ENCODE measurements at regions not wholly inside any gene's neighbourhood (a gene's known extent, or its start where the extent isn't known, plus 50 kb on each side); places are given as distances from the start of the nearest gene placed in this dataset.

DNA sequence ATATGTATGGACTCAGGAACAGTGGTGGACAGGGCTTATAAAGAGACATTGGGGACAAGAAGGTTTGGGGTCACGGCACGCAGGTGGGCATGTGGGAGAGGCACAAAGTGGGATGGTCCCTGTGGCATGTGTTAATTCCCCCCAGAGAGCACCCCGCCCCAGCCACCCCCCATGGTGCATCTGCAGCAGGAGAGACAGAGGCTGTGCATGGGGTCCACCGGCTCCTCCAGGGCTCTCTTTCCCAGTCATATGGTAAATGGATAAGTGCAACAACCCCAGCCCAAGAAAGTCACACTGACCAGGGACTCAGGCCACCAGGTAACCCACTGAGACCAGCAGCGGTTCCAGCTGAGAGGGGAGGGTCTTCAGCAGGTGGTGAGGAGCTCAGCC, 242.1 kb downstream of the BCL11B start:
- CTCF ChIA-PET, result interaction anchor here (0.6 to 1.4 kb wide), 3 partner anchors 17 to 1052 kb away, joined by 3 to 4 read pairs (median 3); no protein-coding TSS in a partner anchor
- H3K9me3 ChIP-seq (ENCODE audit: control insufficient read depth, insufficient read depth, low read depth, low read length), result no peaks in the 10 kb centered on the region; the same call in 1 of the 2 replicates

DNA sequence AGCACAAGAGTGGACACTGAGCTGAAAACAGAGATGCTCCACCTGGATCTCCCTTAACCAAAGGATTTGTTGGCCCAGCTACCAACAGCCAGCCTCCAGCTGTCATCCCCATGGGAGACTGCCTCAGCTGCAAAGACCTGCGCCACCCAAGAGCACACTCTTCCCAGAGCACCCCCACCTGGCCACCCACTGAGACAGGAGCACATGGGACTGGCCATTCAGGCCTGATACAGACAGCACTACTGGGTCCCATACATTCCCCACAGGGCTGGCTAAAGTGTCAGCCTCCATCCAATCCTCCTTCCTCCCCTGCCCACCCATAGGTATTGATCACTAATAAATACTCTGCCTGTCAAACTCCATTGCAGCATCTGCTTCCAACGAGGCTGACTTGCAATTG, 241.5 kb downstream of the BCL11B start:
- no peak overlapping the region for H3K4me3 ChIP-seq (ENCODE audit: low read depth, low read length)
- no peaks in the 10 kb centered on the region; the same call in 1 of the 2 replicates for H3K9me3 ChIP-seq (ENCODE audit: control insufficient read depth, insufficient read depth, low read depth, low read length)
- H3K36me3 ChIP-seq (ENCODE audit: control insufficient read depth in 2 of 2, insufficient read depth in 1 of 2, low read length in 2 of 2), result no peaks in the 10 kb centered on the region
- ChIA-PET POLR2A (no interaction called here), CTCF (interaction anchor here (0.6 to 1.4 kb wide), 3 partner anchors 37 to 1052 kb away, joined by 3 to 4 read pairs (median 3); no protein-coding TSS in a partner anchor)
- H3K27ac ChIP-seq (ENCODE audit: extremely low read depth, low read depth, low read length), result no peak overlapping the region
- no peak for TF ChIP-seq HOXC10 (CRISPR knock-in tag; IDR thresholded peaks at IDR 0.05)
- no peak for TF ChIP-seq IKZF3 (tag by site-specific recombination; IDR thresholded peaks at IDR 0.05)
- TF ChIP-seq ZNF610 (tag by site-specific recombination; IDR thresholded peaks at IDR 0.05; ENCODE audit: borderline replicate concordance), result no peak
- TF ChIP-seq SETDB1 (IDR thresholded peaks at IDR 0.05; ENCODE audit: insufficient read length, low read length), result no peak
- TF ChIP-seq ZNF169 (tag by site-specific recombination; IDR thresholded peaks at IDR 0.05), result no peak
- TF ChIP-seq GLIS1 (tag by site-specific recombination; IDR thresholded peaks at IDR 0.05), result peak; percentile 76
- H3K4me1 ChIP-seq (ENCODE audit: control insufficient read depth, insufficient read depth, low read length), result no peaks in the 10 kb centered on the region

More for the DNA sequence above, 242.1 kb downstream of the BCL11B start:
- POLR2A ChIA-PET, result no interaction called here
- Histone ChIP-seq H3K36me3 (ENCODE audit: control insufficient read depth in 2 of 2, insufficient read depth in 1 of 2, low read length in 2 of 2) (no peaks in the 10 kb centered on the region), H3K4me1 (ENCODE audit: control insufficient read depth, insufficient read depth, low read length) (no peaks in the 10 kb centered on the region), H3K4me3 (ENCODE audit: low read depth, low read length) (no peak overlapping the region), H3K27ac (ENCODE audit: extremely low read depth, low read depth, low read length) (no peak overlapping the region)
- TF ChIP-seq MEIS1 (CRISPR knock-in tag; IDR thresholded peaks at IDR 0.05; ENCODE audit: borderline replicate concordance) (no peak), WT1 (tag by site-specific recombination; IDR thresholded peaks at IDR 0.05) (no peak), ZNF155 (tag by site-specific recombination; IDR thresholded peaks at IDR 0.05) (no peak), PRDM1 (tag by site-specific recombination; IDR thresholded peaks at IDR 0.05) (no peak), GLI2 (tag by site-specific recombination; IDR thresholded peaks at IDR 0.05; ENCODE audit: borderline replicate concordance, low read depth) (no peak)

DNA sequence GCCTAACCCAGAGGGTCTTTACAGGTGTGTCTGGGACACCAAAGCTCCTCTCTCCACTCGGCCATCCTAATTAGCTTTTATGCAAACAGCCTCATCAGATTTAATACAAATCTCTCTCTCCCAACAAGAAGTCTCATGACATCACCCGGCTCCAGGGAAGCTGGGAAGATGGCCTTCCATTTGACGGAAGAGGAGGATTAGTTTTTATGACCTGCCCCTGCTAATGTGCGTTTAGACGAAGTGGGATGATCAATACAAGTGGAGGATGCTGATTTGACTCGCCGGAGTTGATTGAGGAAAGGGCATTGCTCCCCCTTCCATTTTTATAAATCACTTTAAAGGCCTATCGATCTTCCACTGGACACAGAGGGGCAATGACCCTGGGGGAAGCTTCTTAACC, 239.2 kb downstream of the BCL11B start:
- ChIA-PET CTCF (interaction anchor here (1.1 kb wide), 1 partner anchor 360 kb away, joined by 3 read pairs; no protein-coding TSS in a partner anchor), POLR2A (no interaction called here)

DNA sequence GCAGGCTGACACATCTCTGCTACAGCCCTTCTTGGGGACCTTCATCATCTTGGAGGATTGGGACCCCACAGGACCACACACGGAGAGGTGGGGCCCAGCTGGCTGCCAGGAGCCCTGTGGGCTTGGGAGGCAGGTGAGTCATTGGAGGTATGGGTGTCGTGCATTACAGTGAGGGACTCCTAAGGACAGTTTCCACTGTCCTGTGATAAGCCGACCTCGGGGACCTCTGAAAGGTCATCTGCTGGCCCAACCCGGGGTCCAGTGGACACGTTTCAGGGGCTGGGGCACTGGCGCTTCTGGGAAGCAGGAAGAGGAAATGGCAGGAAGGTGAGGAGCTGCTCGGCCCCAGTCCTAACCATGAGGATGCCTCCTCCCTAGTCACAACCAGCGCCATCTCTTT, 238.0 kb downstream of the BCL11B start:
- ChIA-PET CTCF (no interaction called here), POLR2A (no interaction called here)
- no peaks in the 10 kb centered on the region; the same call in 1 of the 2 replicates for H3K9me3 ChIP-seq (ENCODE audit: control insufficient read depth, insufficient read depth, low read depth, low read length)
- H3K36me3 ChIP-seq (ENCODE audit: control insufficient read depth in 2 of 2, insufficient read depth in 1 of 2, low read length in 2 of 2), result no peaks in the 10 kb centered on the region
- TF ChIP-seq FEZF1 (tag by site-specific recombination; IDR thresholded peaks at IDR 0.05), result no peak
- TF ChIP-seq, protein P1, sequence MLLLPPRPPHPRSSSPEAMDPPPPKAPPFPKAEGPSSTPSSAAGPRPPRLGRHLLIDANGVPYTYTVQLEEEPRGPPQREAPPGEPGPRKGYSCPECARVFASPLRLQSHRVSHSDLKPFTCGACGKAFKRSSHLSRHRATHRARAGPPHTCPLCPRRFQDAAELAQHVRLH (tag by site-specific recombination; IDR thresholded peaks at IDR 0.05), result no peak
- TF ChIP-seq ZNF629 (tag by site-specific recombination; IDR thresholded peaks at IDR 0.05), result no peak
- TF ChIP-seq EGR2 (tag by site-specific recombination; IDR thresholded peaks at IDR 0.05; ENCODE audit: low read depth), result no peak
- TF ChIP-seq PRDM1 (tag by site-specific recombination; IDR thresholded peaks at IDR 0.05), result no peak
- TF ChIP-seq, protein P2, sequence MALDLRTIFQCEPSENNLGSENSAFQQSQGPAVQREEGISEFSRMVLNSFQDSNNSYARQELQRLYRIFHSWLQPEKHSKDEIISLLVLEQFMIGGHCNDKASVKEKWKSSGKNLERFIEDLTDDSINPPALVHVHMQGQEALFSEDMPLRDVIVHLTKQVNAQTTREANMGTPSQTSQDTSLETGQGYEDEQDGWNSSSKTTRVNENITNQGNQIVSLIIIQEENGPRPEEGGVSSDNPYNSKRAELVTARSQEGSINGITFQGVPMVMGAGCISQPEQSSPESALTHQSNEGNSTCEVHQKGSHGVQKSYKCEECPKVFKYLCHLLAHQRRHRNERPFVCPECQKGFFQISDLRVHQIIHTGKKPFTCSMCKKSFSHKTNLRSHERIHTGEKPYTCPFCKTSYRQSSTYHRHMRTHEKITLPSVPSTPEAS (tag by site-specific recombination; IDR thresholded peaks at IDR 0.05), result no peak
- no peak for TF ChIP-seq ZNF777 (tag by site-specific recombination; IDR thresholded peaks at IDR 0.05; ENCODE audit: borderline replicate concordance)
- TF ChIP-seq ZNF514 (tag by site-specific recombination; IDR thresholded peaks at IDR 0.05), result no peak
- TF ChIP-seq GLI2 (tag by site-specific recombination; IDR thresholded peaks at IDR 0.05; ENCODE audit: borderline replicate concordance, low read depth), result no peak
- TF ChIP-seq, protein P3, sequence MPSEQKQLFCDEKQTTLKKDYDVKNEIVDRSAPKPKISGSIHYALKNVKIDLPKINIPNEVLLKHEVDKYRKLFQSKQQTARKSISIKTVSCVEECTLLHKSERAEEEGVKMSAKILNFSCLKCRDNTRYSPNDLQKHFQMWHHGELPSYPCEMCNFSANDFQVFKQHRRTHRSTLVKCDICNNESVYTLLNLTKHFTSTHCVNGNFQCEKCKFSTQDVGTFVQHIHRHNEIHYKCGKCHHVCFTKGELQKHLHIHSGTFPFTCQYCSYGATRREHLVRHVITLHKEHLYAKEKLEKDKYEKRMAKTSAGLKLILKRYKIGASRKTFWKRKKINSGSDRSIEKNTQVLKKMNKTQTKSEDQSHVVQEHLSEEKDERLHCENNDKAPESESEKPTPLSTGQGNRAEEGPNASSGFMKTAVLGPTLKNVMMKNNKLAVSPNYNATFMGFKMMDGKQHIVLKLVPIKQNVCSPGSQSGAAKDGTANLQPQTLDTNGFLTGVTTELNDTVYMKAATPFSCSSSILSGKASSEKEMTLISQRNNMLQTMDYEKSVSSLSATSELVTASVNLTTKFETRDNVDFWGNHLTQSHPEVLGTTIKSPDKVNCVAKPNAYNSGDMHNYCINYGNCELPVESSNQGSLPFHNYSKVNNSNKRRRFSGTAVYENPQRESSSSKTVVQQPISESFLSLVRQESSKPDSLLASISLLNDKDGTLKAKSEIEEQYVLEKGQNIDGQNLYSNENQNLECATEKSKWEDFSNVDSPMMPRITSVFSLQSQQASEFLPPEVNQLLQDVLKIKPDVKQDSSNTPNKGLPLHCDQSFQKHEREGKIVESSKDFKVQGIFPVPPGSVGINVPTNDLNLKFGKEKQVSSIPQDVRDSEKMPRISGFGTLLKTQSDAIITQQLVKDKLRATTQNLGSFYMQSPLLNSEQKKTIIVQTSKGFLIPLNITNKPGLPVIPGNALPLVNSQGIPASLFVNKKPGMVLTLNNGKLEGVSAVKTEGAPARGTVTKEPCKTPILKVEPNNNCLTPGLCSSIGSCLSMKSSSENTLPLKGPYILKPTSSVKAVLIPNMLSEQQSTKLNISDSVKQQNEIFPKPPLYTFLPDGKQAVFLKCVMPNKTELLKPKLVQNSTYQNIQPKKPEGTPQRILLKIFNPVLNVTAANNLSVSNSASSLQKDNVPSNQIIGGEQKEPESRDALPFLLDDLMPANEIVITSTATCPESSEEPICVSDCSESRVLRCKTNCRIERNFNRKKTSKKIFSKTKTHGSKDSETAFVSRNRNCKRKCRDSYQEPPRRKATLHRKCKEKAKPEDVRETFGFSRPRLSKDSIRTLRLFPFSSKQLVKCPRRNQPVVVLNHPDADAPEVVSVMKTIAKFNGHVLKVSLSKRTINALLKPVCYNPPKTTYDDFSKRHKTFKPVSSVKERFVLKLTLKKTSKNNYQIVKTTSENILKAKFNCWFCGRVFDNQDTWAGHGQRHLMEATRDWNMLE (tag by site-specific recombination; conservative IDR thresholded peaks at IDR 0.05; ENCODE audit: low read depth), result no peak
- TF ChIP-seq ZNF785 (tag by site-specific recombination; IDR thresholded peaks at IDR 0.05), result no peak
- no peak for TF ChIP-seq ZNF610 (tag by site-specific recombination; IDR thresholded peaks at IDR 0.05; ENCODE audit: borderline replicate concordance)
- TF ChIP-seq ZNF701 (tag by site-specific recombination; IDR thresholded peaks at IDR 0.05), result no peak
- no peak for TF ChIP-seq ZNF76 (tag by site-specific recombination; IDR thresholded peaks at IDR 0.05; ENCODE audit: borderline replicate concordance, low read depth)
- no peak for TF ChIP-seq IKZF3 (tag by site-specific recombination; IDR thresholded peaks at IDR 0.05)
- H3K4me1 ChIP-seq (ENCODE audit: control insufficient read depth, insufficient read depth, low read length), result no peaks in the 10 kb centered on the region
- no peak overlapping the region for H3K4me3 ChIP-seq (ENCODE audit: low read depth, low read length)
- H3K27ac ChIP-seq (ENCODE audit: extremely low read depth, low read depth, low read length), result no peak overlapping the region

More for the DNA sequence above, 239.2 kb downstream of the BCL11B start:
- H3K4me1 ChIP-seq (ENCODE audit: control insufficient read depth, insufficient read depth, low read length), result no peaks in the 10 kb centered on the region
- no peak overlapping the region for H3K4me3 ChIP-seq (ENCODE audit: low read depth, low read length)
- no peak overlapping the region for H3K27ac ChIP-seq (ENCODE audit: extremely low read depth, low read depth, low read length)
- H3K9me3 ChIP-seq (ENCODE audit: control insufficient read depth, insufficient read depth, low read depth, low read length), result no peaks in the 10 kb centered on the region; the same call in 1 of the 2 replicates
- TF ChIP-seq ZNF366 (tag by site-specific recombination; conservative IDR thresholded peaks at IDR 0.05), result no peak
- no peak for TF ChIP-seq ZNF112 (tag by site-specific recombination; IDR thresholded peaks at IDR 0.05)
- TF ChIP-seq ZBTB17 (tag by site-specific recombination; IDR thresholded peaks at IDR 0.05), result no peak
- no peaks in the 10 kb centered on the region for H3K36me3 ChIP-seq (ENCODE audit: control insufficient read depth in 2 of 2, insufficient read depth in 1 of 2, low read length in 2 of 2)
